ENCODE measurements at regions not wholly inside any gene's neighbourhood (a gene's known extent, or its start where the extent isn't known, plus 50 kb on each side); places are given as distances from the start of the nearest gene placed in this dataset.

DNA sequence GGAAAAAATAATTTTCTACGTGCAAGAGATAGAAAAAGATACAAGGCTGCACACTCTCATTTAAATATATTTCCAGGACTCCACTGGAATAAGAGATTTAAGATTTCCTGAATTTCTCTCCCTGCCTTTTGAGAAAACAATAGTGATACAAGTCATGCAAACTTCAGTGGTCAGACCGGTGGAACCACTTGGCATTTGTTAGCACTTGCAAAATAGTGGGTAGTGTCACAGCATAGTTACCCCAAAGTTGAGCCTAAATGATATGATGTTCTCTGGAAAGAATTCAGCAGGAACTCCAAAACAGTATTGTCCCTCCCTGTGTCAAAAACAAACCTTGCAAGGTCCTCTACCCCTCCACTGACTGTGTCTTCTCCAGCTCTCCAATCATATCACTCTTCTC, 102.3 kb downstream of the ANKRD50 start:
- TF ChIP-seq, protein P1, sequence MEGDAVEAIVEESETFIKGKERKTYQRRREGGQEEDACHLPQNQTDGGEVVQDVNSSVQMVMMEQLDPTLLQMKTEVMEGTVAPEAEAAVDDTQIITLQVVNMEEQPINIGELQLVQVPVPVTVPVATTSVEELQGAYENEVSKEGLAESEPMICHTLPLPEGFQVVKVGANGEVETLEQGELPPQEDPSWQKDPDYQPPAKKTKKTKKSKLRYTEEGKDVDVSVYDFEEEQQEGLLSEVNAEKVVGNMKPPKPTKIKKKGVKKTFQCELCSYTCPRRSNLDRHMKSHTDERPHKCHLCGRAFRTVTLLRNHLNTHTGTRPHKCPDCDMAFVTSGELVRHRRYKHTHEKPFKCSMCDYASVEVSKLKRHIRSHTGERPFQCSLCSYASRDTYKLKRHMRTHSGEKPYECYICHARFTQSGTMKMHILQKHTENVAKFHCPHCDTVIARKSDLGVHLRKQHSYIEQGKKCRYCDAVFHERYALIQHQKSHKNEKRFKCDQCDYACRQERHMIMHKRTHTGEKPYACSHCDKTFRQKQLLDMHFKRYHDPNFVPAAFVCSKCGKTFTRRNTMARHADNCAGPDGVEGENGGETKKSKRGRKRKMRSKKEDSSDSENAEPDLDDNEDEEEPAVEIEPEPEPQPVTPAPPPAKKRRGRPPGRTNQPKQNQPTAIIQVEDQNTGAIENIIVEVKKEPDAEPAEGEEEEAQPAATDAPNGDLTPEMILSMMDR (IDR thresholded peaks at IDR 0.05), result no peak
- no peak for TF ChIP-seq POLR2A (IDR thresholded peaks at IDR 0.05)

Measured in esophagus squamous epithelium (tissue), 4 donors.